Fibroblast of pulmonary artery (primary cell): ENCODE measurements at regions not wholly inside any gene's neighbourhood (a gene's known extent, or its start where the extent isn't known, plus 50 kb on each side); places are given as distances from the start of the nearest gene placed in this dataset.

ENCODE experiments used
- DNase-seq: peaks from one replicate; pipeline ENCODE4 v3.0.0-alpha.2; 2010; ENCODE audit warnings: low read depth
- H3K4me3 ChIP-seq: replicated peaks from 2 replicates; pipeline ENCODE4 v1.5.1; 2011; ENCODE audit warnings: low read depth, mild to moderate bottlenecking, control low read depth, low read length, moderate library complexity
- TF ChIP-seq, protein P1 (sequence below): IDR thresholded peaks from 2 replicates; pipeline ENCODE4 v1.5.1; 2011; ENCODE audit warnings: mild to moderate bottlenecking, control low read depth, low read length, inconsistent platforms; ENCODE audit errors: missing control alignments

DNA sequence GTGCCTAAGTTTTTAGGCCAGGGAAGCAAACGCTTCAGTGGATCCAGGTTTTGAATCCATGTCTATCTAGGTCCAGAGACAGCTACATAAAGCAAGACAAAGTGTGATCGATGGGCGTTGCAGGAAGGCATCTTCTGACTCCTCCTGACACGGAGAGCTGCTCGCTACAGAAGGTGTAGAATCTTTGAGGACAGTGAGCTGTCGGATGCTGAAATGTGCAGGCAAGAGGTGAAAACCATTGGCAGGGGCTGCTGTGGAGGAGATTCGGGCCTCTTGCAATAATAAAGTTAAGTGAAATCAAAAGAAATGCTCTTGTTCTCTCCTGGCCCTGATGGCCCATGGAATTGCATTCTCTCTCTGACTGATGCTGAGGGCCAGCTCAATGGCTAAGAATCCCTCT lies 336.2 kb downstream of the CYRIA start:
- TF ChIP-seq, protein P1, sequence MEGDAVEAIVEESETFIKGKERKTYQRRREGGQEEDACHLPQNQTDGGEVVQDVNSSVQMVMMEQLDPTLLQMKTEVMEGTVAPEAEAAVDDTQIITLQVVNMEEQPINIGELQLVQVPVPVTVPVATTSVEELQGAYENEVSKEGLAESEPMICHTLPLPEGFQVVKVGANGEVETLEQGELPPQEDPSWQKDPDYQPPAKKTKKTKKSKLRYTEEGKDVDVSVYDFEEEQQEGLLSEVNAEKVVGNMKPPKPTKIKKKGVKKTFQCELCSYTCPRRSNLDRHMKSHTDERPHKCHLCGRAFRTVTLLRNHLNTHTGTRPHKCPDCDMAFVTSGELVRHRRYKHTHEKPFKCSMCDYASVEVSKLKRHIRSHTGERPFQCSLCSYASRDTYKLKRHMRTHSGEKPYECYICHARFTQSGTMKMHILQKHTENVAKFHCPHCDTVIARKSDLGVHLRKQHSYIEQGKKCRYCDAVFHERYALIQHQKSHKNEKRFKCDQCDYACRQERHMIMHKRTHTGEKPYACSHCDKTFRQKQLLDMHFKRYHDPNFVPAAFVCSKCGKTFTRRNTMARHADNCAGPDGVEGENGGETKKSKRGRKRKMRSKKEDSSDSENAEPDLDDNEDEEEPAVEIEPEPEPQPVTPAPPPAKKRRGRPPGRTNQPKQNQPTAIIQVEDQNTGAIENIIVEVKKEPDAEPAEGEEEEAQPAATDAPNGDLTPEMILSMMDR, result no peak
- DNase-seq, result no peak
- no peak overlapping the region for H3K4me3 ChIP-seq

DNA sequence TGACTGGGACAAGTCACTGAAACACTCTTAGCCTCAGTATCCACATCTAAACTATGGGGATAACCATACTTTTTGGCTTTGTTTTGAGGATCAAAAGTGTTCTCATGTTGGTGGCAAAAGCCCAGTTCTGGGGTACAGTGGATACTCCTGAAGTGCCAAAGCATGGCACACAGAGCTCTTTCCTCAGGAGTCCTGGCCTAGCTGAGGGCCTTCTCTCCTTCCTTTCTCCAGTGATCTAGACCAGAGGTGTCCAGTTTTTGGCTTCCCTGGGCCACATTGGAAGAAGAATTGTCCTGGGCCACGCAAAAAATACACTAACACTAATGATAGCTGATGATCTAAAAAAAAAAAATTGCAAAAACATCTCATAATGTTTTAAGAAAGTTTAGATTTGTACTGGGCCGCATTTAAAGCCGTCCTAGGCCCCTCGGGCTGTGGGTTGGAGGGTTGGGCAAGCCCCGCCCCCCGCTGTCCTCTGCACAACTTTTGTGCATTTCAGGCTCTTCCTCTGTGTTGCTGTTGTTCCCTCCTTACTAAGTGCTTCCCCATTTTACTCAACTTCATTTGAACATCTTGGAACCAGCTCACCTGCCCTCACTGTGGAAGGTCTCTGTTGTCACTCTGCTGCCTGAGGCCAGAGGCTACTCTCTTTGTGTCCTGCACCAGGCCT lies 337.0 kb downstream of the CYRIA start:
- no peak for DNase-seq
- no peak overlapping the region for H3K4me3 ChIP-seq
- TF ChIP-seq, protein P1, result no peak

DNA sequence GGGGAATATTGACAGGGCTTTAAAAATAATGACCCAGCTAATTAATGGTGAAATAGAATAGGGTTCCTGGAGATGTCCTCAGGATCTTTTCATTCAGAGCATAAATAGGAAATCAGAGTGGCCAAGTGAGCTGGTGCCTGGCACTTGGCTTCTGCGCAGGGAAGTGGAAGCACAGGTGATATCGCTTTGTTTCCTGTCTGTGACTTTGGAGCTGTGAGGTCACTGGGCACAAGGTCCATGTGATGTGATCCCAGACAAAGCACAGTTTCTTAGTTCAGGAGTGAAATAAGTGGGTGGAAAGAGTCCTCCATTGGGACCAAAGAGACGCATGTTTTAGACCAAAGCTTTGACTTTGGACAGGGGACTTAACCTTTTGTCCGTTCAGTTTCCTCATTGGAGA lies 338.3 kb downstream of the CYRIA start:
- no peak for DNase-seq
- TF ChIP-seq, protein P1, result no peak
- no peak overlapping the region for H3K4me3 ChIP-seq

- TF ChIP-seq, protein P1, result no peak
- no peak overlapping the region for H3K4me3 ChIP-seq
- DNase-seq, result no peak
Measured at GRCh38 chr2:16326711-16327300, 338.8 kb downstream of the CYRIA start.

GRCh38 chr2:16325976-16326510 lies 339.6 kb downstream of the CYRIA start:
- DNase-seq, result no peak
- TF ChIP-seq, protein P1, result no peak
- no peak overlapping the region for H3K4me3 ChIP-seq

GRCh38 chr2:16325016-16325975 lies 340.3 kb downstream of the CYRIA start:
- no peak overlapping the region for H3K4me3 ChIP-seq
- TF ChIP-seq, protein P1, result no peak
- DNase-seq, result no peak
